Anterior cingulate cortex (tissue), 58 donors: ENCODE measurements at regions not wholly inside any gene's neighbourhood (a gene's known extent, or its start where the extent isn't known, plus 50 kb on each side); places are given as distances from the start of the nearest gene placed in this dataset.
A peak's percentile ranks its signal among the peaks of the same experiment; 100 is the strongest.

Experiments used
- DNase-seq, 58 donors: peaks; one replicate each; lab custom pipeline; 2025; lab: John Stamatoyannopoulos, UW

- no peak for DNase-seq
Observed at GRCh38 chr14:101230851-101231550, 327.5 kb upstream of the RTL1 start.

GRCh38 chr14:101231828-101232227 lies 328.3 kb upstream of the RTL1 start:
- DNase-seq = no peak

- DNase-seq = no peak
Observed at GRCh38 chr14:101232340-101233020, 328.8 kb upstream of the DIO3 start.

- DNase-seq = no peak
Observed at GRCh38 chr14:101233021-101233366, 328.3 kb upstream of the DIO3 start.

GRCh38 chr14:101233391-101233790 lies 327.9 kb upstream of the DIO3 start:
- no peak for DNase-seq

GRCh38 chr14:101233808-101234207 lies 327.5 kb upstream of the DIO3 start:
- no peak for DNase-seq

GRCh38 chr14:101234244-101234937 lies 326.9 kb upstream of the DIO3 start:
- DNase-seq = no peak

GRCh38 chr14:101234999-101235334 lies 326.3 kb upstream of the DIO3 start:
- DNase-seq = no peak

GRCh38 chr14:101235335-101236103 lies 325.8 kb upstream of the DIO3 start:
- DNase-seq = peak in 40 of 58 donors; percentile 4 to 64 (median 29)

GRCh38 chr14:101236496-101237251 lies 324.6 kb upstream of the DIO3 start:
- no peak for DNase-seq

GRCh38 chr14:101237252-101237616 lies 324.1 kb upstream of the DIO3 start:
- DNase-seq = no peak

- no peak for DNase-seq
Observed at GRCh38 chr14:101239065-101239464, 322.2 kb upstream of the DIO3 start.

GRCh38 chr14:101241147-101241546 lies 320.1 kb upstream of the DIO3 start:
- DNase-seq = no peak

- no peak for DNase-seq
Observed at GRCh38 chr14:101241807-101242278, 319.5 kb upstream of the DIO3 start.

- no peak for DNase-seq
Observed at GRCh38 chr14:101242442-101243385, 318.6 kb upstream of the DIO3 start.

- DNase-seq = no peak
Observed at GRCh38 chr14:101243587-101244338, 317.5 kb upstream of the DIO3 start.

GRCh38 chr14:101246894-101247841 lies 314.1 kb upstream of the DIO3 start:
- no peak for DNase-seq
